ENCODE measurements at regions not wholly inside any gene's neighbourhood (a gene's known extent, or its start where the extent isn't known, plus 50 kb on each side); places are given as distances from the start of the nearest gene placed in this dataset.
"Not testable (repeated sequence)": the region's sequence is repeated elsewhere in the genome, so short reads cannot be mapped to it uniquely, and the experiment has no call there.

- no peak for DNase-seq (ENCODE audit: low read depth in 2 of 2)
These were observed 60.7 kb downstream of the RRM2 start for GRCh38 chr2:10183146-10183675.

DNA sequence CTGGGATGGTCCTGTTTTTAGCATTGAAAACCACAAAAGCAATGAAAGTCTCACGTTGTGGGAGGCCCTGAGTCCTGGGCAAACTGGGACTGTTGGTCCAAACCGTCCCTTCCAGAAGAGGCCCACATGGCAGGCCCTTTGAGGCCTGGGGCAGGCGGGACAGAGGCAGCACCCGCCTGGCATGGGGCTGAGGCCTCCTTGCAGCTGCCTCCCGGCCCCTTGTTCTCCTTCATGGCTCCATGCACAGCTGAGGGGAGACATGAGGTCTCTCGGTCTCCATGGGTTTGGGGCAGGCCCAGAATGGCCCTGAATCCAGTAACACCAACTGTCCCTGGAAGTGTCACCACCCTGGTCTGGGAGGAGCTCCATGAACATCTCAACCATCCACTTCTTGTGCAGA lies 61.9 kb downstream of the RRM2 start:
- no peak for DNase-seq (ENCODE audit: low read depth in 2 of 2)

DNA sequence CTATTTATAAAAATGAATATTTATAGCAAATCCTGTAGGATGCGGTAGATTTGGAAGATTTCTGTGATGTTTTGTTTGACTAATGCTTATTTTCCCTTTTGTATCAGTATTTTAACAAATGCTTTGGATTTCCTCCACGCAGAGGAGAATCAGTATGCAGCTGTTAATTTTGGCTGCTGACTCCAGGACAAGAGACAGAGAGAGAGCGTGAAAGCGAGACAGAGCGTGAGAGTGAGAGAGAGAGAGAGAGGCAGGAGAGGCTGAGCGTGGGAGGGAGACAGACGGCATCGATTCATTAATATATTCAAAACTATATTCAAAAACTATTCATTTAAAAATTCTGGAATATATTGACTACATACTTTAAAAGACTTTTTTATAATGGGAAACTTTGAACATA lies 62.5 kb downstream of the RRM2 start:
- DNase-seq (ENCODE audit: low read depth in 2 of 2), result no peak

- no peak for DNase-seq (ENCODE audit: low read depth in 2 of 2)
These were observed 63.2 kb downstream of the RRM2 start for GRCh38 chr2:10185755-10186154.

- no peak for DNase-seq (ENCODE audit: low read depth in 2 of 2)
These were observed 64.5 kb downstream of the RRM2 start for GRCh38 chr2:10186868-10187535.

DNA sequence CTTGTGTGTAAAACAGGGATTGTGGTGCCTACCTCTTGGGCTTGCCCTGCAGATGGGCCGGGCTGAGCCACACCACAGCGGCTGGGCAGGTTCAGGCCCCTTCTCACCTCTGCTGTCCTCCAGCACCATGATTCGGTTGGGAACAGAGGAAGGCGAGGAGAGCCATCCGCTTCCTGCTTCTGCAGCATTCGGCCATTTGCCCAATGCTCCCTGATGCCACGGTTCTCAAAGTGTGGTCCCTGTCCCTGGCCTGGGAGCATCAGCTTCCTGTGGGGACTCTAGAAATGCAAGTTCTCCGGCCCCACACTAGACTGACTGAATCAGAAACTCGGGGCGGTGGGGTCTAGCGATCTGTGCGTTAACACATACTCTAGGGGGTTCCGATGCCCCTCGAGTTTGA lies 65.1 kb downstream of the RRM2 start:
- DNase-seq (ENCODE audit: low read depth in 2 of 2), result no peak

DNA sequence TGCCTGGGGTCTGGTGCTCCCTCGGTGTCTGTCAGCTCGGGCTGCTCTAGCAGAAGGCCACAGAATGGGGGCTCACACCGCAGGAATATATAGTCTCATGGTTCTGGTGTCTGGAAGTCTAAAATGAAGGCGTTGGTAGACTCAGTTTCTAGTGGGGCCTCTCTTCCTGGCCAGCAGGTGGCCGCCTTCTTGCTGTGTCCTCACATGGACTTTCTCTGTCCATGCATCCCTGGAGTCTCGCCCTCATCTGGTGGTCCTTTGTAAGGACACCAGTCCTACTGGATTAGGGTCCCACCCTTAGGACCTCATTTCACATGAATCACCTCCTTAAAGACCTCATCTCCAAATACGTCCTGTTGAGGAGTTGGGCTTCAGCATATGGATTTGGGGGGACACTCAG lies 65.7 kb downstream of the RRM2 start:
- DNase-seq (ENCODE audit: low read depth in 2 of 2), result no peak

DNA sequence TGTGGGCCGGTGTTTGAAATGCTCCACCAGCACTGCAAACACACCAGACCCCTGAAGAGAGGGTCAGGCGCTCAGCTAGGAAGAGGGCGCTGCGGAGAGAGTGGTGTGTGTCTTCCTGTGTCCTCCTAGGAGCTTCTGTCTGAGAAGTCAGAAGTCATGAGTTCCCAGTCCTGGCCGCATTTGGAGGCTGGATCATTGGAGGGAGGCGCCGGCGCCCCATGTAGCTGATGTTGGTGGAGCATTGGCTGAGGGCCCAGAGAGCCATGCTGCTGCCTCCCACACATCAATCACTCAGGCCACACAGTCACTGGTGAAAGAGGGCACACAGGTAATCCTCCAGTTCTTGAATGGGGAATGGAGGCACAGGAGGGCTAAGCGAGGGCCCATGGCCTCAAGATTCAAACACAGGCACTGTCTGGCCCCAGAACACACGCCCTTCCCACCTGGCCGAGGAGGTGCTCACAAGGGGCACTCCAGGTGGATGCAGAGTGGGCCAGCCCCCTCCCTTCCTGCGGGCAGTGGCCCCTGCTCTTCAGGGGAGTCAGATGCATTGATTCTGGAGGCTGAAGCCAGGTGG lies 66.3 kb downstream of the RRM2 start:
- DNase-seq (ENCODE audit: low read depth in 2 of 2), result no peak

GRCh38 chr2:10190255-10190654 lies 67.7 kb downstream of the RRM2 start:
- no peak for DNase-seq (ENCODE audit: low read depth in 2 of 2)

DNA sequence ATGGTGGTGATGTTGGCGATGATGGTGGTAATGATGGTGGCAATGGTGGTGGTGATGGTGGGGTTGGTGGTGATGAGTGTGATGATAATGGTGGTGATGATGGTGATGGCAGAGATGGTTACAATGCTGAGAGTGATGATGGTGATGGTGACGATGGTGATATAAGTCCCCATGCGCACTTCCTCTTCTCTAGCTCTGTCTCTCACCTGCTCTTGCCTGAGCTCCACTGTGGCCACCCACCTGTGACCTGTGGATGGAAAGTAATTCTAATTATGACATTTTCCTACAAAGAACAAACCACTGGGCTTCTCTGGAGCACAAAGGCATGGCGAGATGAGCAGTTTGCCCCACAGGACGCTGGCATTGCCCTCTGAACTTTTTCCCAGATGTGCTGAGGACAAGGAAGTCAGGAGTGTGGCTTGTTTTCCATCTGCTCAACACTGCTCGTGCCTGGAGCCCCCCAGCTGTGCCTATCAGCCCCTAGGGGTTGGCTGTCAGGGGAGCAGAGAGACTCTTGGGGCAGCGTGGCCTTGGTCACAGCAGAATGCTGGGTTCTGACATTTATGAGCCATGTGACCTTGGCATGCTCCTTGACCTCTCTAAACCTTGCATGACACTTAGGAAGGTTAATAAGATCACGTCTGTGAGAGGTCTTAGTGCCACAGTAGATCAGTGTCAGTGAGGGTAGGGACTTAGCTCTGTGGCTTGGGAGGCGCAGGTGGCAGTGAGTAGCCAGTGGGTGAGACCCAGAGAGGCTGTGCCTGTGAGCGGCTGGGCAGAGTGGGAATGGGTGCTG lies 68.4 kb downstream of the RRM2 start:
- DNase-seq (ENCODE audit: low read depth in 2 of 2), result no peak

- no peak for DNase-seq (ENCODE audit: low read depth in 2 of 2)
These were observed 69.0 kb downstream of the RRM2 start for GRCh38 chr2:10191554-10191953.

- DNase-seq (ENCODE audit: low read depth in 2 of 2), result no peak
These were observed 70.0 kb downstream of the RRM2 start for GRCh38 chr2:10192392-10193015.

GRCh38 chr2:10193276-10193795 lies 70.8 kb downstream of the RRM2 start:
- DNase-seq (ENCODE audit: low read depth in 2 of 2), result no peak

- peak; percentile 18 to 34 for DNase-seq (ENCODE audit: low read depth in 2 of 2)
These were observed 71.6 kb downstream of the RRM2 start for GRCh38 chr2:10193851-10194820.

DNA sequence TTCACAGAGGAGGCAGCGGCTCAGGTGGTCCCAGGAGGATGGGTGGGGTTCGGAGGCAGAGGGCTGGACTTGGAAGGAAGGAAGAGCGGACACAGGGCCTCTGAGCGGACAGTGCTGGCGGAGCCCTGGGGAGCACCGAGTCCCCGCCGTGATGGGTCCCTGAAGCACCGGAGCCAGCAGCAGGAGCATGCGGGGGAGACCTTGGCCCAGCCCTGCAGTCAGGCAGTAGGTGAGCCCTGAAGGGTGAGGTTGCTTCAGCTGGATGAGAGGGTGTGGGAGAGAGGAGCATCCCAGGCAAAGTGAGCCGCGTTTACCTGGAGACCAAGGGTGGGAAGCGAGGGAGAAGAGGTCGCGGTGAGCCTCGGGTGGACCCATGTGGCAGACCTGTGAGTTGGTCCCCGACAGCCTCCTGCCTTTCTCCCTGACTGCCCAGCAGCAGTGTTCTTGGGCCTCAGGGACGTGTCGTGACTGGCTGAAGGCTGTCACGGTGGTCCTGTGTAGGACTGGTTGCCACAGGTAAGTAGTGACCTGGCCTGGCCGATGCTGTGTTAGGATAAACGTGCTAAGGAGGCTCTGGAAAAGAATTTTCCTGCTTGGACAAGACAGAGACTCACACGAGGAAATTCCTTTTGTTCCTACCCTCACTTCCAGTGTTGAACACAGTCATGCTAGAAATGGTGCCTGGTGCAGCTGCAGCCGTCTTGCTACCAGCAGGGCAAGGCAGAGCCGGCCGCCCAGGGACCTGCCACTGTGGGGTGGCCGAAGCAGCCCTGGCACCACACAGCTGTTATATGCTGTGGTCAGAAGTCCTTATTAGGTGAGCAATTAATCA lies 73.0 kb downstream of the RRM2 start:
- DNase-seq (ENCODE audit: low read depth in 2 of 2), result no peak

DNA sequence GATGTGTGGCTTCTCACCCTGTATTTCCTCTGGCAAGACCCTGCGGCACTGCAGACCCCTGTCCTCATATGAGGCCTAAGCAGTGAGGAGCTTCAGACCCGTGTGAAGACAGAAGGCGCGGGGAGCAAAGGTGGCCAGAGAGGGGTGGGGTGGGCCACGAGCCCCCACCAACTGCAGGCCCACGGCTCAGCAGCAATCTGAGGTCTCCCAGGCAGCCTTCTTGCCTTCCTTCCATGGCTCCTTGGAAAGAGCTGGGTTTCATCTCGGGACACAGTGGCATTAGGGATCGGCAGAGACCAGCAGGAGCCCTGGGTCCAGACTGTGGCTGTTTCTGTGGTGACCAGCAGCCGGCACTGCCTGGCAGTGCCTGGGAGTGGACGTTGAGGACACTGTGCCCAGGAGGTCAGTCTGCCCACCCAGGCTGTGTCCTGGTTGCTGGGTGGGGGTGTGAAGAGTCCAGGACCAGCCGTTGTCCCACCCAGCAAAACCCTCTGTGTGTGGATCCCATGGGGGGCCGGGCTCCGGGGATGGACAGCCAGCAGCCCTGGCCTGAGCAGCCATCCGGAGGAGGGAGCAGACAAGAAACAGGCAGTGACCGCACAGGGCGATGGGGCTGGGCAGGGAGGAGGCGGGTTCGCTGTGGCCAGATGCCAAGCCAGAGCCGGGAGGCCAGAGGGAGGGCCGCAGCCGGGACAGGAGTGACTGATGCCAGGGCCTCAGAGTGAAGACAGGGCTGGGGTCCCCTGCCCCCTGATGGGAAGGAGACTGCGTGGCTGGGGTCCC lies 73.8 kb downstream of the RRM2 start:
- no peak for DNase-seq (ENCODE audit: low read depth in 2 of 2)

DNA sequence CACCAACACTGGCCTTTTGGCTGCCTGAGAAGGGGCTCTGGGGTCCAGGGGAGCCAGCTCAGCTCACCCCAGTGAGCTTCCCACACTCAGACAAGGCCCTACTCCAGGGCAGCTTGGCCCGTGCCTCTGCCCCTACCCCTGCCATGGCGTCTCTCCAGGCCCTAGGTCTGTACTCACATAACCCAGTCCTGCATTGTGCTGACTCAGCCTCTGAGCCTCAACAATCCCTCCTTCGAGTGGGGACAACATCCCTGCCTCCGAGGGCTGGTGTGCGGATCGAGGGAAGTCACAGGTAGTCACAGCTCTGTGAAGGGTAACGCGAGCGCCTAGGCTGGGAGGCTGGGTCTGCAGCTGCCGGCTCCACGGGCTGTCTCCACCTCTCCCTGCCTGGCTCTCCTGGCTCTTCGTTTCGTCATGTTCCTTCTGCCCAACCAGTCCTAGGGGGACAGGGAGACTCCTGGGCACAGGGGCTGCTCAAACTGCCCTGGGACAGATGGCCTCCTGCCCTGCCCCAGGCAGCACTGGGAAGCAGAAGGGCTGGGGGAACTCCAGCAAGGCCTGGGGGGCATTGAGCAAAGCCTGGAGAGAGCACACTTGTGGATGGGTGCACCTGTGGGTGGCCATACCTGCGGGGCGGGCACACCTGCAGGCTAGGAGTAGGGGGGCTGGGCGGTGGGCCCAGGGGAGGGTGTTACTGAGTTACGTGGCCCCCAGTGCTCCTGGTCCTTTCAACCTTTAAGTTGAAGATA lies 74.6 kb downstream of the RRM2 start:
- DNase-seq (ENCODE audit: low read depth in 2 of 2), result no peak

GRCh38 chr2:10197697-10198076 lies 75.1 kb downstream of the RRM2 start:
- no peak for DNase-seq (ENCODE audit: low read depth in 2 of 2)

DNA sequence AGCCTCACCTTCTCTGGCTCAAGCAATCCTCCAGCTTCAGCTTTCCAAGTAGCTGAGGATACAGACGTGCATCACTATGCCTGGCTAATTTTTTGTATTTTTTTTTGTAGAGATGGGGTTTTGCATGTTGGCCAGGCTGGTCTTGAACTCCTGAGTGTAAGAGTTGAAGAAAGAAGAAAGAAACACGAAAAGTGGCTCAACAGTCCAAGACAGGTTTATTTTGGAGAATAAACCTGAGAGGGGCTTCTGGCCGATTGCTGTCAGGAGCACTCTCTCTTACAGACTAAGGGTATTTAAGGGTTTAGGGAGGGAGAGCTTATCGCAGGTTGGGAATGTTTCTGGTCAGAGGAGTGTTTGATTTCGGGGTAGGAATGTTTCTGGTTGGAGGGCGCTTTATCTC lies 75.9 kb downstream of the RRM2 start:
- not testable (repeated sequence) for DNase-seq (ENCODE audit: low read depth in 2 of 2)
